GM23338 (cell line): ENCODE measurements at regions not wholly inside any gene's neighbourhood (a gene's known extent, or its start where the extent isn't known, plus 50 kb on each side); places are given as distances from the start of the nearest gene placed in this dataset.

Experiments used
- ATAC-seq: fragments of 200-7000 bp; cut with Tn5 transposase; 3 replicates; pipeline ENCODE4 v1.9.1; 2020
- DNase-seq: peaks from one replicate; pipeline ENCODE4 v3.0.0-alpha.2; 2015; ENCODE audit warnings: low spot score
- H2AFZ ChIP-seq: fragments of 200-600 bp; sonication (generic); 2 replicates; pipeline ENCODE4 v1.8.0; 2016; ENCODE audit warnings: antibody characterized with exemption, mild to moderate bottlenecking, moderate library complexity
- H3F3A ChIP-seq: fragments of 200-600 bp; sonication (generic); replicated peaks from 2 replicates; pipeline ENCODE4 v1.8.0; 2017; ENCODE audit warnings: antibody characterized with exemption, mixed run types, low read depth
- H3K27ac ChIP-seq: fragments of 200-600 bp; sonication (generic); 2 replicates; pipeline ENCODE4 v1.6.1; 2016; ENCODE audit warnings: low read depth
- H3K27me3 ChIP-seq: fragments of 200-600 bp; sonication (generic); 2 replicates; pipeline ENCODE4 v1.8.0; 2016; ENCODE audit warnings: mild to moderate bottlenecking, mixed run types, moderate library complexity; ENCODE audit not compliant: insufficient read depth
- H3K36me3 ChIP-seq: fragments of 200-600 bp; sonication (generic); 2 replicates; pipeline ENCODE4 v1.8.0; 2016; ENCODE audit warnings: mild to moderate bottlenecking; ENCODE audit not compliant: insufficient read depth
- H3K4me1 ChIP-seq: fragments of 200-600 bp; sonication (generic); 2 replicates; pipeline ENCODE4 v1.8.0; 2016; ENCODE audit warnings: mild to moderate bottlenecking, moderate library complexity; ENCODE audit not compliant: insufficient read depth
- H3K4me2 ChIP-seq: fragments of 200-600 bp; sonication (generic); 2 replicates; pipeline ENCODE4 v1.7.1; 2017; ENCODE audit warnings: mixed run types
- H3K4me3 ChIP-seq: fragments of 200-600 bp; sonication (generic); 2 replicates; pipeline ENCODE4 v1.6.1; 2016; ENCODE audit warnings: mixed run types
- H3K79me2 ChIP-seq: fragments of 200-600 bp; sonication (generic); replicated peaks from 2 replicates; pipeline ENCODE4 v1.8.0; 2017; ENCODE audit warnings: mild to moderate bottlenecking; ENCODE audit not compliant: insufficient read depth
- H3K9me2 ChIP-seq: fragments of 200-600 bp; sonication (generic); 2 replicates; pipeline ENCODE4 v1.8.0; 2017; ENCODE audit not compliant: insufficient read depth
- H4K20me1 ChIP-seq: fragments of 200-600 bp; sonication (generic); replicated peaks from 2 replicates; pipeline ENCODE4 v1.8.0; 2017; ENCODE audit warnings: mild to moderate bottlenecking; ENCODE audit not compliant: insufficient read depth
- H3K27ac Mint-ChIP-seq: 2 replicates; pipeline ENCODE4 v1.8.0; 2020; ENCODE audit warnings: inconsistent platforms, mild to moderate bottlenecking, moderate library complexity, mixed read lengths
- H3K27me3 Mint-ChIP-seq: 3 replicates; pipeline ENCODE4 v1.8.0; 2022; ENCODE audit warnings: low read depth, mild to moderate bottlenecking, moderate library complexity, mixed read lengths, inconsistent platforms; ENCODE audit not compliant: insufficient read depth, poor library complexity
- H3K36me3 Mint-ChIP-seq: 3 replicates; pipeline ENCODE4 v1.8.0; 2021; ENCODE audit warnings: low read depth, mild to moderate bottlenecking, inconsistent platforms, moderate library complexity, mixed read lengths
- H3K4me1 Mint-ChIP-seq: 3 replicates; pipeline ENCODE4 v1.8.0; 2020; ENCODE audit warnings: mild to moderate bottlenecking, inconsistent platforms, mixed read lengths
- H3K4me3 Mint-ChIP-seq: 3 replicates; pipeline ENCODE4 v1.8.0; 2021; ENCODE audit warnings: moderate library complexity, mild to moderate bottlenecking, inconsistent platforms, mixed read lengths
- H3K9me3 Mint-ChIP-seq: 3 replicates; pipeline ENCODE4 v1.8.0; 2020; ENCODE audit warnings: moderate library complexity, mild to moderate bottlenecking, inconsistent platforms, mixed read lengths
- CREB1 ChIP-seq: fragments of 250-450 bp; sonication (Bioruptor Pico); IDR thresholded peaks from 2 replicates; pipeline ENCODE4 v1.5.0; 2020; ENCODE audit warnings: low read depth, mild to moderate bottlenecking, moderate library complexity
- ETS1 ChIP-seq: IDR thresholded peaks from 2 replicates; pipeline ENCODE4 v1.6.1; 2016; ENCODE audit warnings: antibody characterized with exemption
- EZH2 ChIP-seq: fragments of 200-600 bp; sonication (generic); IDR thresholded peaks from one replicate; pipeline ENCODE4 v1.8.0; 2017; ENCODE audit warnings: antibody characterized with exemption, mild to moderate bottlenecking, low read depth; ENCODE audit not compliant: unreplicated experiment
- JUNB ChIP-seq: IDR thresholded peaks from one replicate; pipeline ENCODE4 v1.6.1; 2016; ENCODE audit warnings: antibody characterized with exemption; ENCODE audit not compliant: unreplicated experiment
- NANOG ChIP-seq: IDR thresholded peaks from 2 replicates; pipeline ENCODE4 v1.6.1; 2016; ENCODE audit warnings: antibody characterized with exemption, borderline replicate concordance
- POLR2AphosphoS5 ChIP-seq: IDR thresholded peaks from 2 replicates; pipeline ENCODE4 v1.6.1; 2016; ENCODE audit warnings: antibody characterized with exemption, low read depth
- STAT1 ChIP-seq: IDR thresholded peaks from one replicate; pipeline ENCODE4 v1.6.1; 2016; ENCODE audit warnings: antibody characterized with exemption; ENCODE audit not compliant: unreplicated experiment
- ZNF114 ChIP-seq: fragments of 250-450 bp; sonication (Bioruptor Pico); IDR thresholded peaks from 2 replicates; pipeline ENCODE4 v1.5.0; 2020; ENCODE audit warnings: mild to moderate bottlenecking, moderate library complexity
- ZNF462 ChIP-seq: fragments of 250-450 bp; sonication (Bioruptor Pico); IDR thresholded peaks from 2 replicates; pipeline ENCODE4 v1.5.0; 2020; ENCODE audit warnings: mild to moderate bottlenecking, moderate library complexity
- TF ChIP-seq, protein P1 (sequence below), 2 experiments: fragments of 200-600 bp in 1 of 2; sonication (generic) in 1 of 2; conservative IDR thresholded peaks; 2 replicates each; pipeline versions ENCODE4 v1.5.1 to v1.6.1; 2016 to 2017; ENCODE audit warnings: antibody characterized with exemption in 2 of 2, low read depth in 2 of 2, mild to moderate bottlenecking in 2 of 2, moderate library complexity in 1 of 2
- TF ChIP-seq, protein P2 (sequence below): IDR thresholded peaks from one replicate; pipeline ENCODE4 v1.6.1; 2018; ENCODE audit warnings: antibody characterized with exemption; ENCODE audit not compliant: unreplicated experiment

DNA sequence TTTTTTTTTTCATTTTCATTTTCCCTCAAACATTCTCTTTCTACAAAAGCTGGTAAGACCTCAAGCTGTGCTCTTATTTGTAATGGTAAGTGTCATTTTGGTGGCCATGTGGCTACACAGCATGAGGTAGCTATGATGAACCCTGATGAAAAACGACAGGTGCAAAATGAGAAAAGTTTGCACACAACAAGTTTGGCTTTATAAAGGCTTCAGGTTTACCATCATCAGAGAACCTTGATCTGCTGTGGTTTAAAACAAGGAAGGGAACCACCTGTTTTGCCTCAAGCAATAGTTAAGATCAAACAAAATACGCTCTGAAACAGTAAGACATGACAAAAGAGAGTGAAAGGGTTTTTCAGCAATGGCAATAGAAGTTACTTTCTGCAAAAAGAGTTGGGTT is 1124.6 kb upstream of the ACO1 start (continued):
- no peak for TF ChIP-seq JUNB
- TF ChIP-seq, protein P1, sequence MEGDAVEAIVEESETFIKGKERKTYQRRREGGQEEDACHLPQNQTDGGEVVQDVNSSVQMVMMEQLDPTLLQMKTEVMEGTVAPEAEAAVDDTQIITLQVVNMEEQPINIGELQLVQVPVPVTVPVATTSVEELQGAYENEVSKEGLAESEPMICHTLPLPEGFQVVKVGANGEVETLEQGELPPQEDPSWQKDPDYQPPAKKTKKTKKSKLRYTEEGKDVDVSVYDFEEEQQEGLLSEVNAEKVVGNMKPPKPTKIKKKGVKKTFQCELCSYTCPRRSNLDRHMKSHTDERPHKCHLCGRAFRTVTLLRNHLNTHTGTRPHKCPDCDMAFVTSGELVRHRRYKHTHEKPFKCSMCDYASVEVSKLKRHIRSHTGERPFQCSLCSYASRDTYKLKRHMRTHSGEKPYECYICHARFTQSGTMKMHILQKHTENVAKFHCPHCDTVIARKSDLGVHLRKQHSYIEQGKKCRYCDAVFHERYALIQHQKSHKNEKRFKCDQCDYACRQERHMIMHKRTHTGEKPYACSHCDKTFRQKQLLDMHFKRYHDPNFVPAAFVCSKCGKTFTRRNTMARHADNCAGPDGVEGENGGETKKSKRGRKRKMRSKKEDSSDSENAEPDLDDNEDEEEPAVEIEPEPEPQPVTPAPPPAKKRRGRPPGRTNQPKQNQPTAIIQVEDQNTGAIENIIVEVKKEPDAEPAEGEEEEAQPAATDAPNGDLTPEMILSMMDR (conservative IDR thresholded peaks at IDR 0.05; ENCODE audit: low read depth in 2 of 2), result no peak

GRCh38 chr9:31272456-31273295 is 1111.8 kb upstream of the ACO1 start:
- Histone ChIP-seq H3K9me2 (peaks cover 12% of the 10 kb centered on the region; the same call in 1 of the 2 replicates), H4K20me1 (no peaks in the 10 kb centered on the region), H3F3A (no peaks in the 10 kb centered on the region), H3K27ac (no peak overlapping the region), H3K4me3 (no peak overlapping the region), H3K4me2 (no peak overlapping the region), H2AFZ (no peak overlapping the region), H3K36me3 (no peaks in the 10 kb centered on the region), H3K79me2 (no peaks in the 10 kb centered on the region), H3K27me3 (no peaks in the 10 kb centered on the region), H3K4me1 (peaks cover 17% of the 10 kb centered on the region)
- Mint-ChIP-seq H3K36me3 (no peaks in the 10 kb centered on the region), H3K4me3 (no peak overlapping the region), H3K27me3 (peaks cover 2% of the 10 kb centered on the region), H3K27ac (no peak overlapping the region), H3K9me3 (no peaks in the 10 kb centered on the region; the same call in 2 of the 3 replicates), H3K4me1 (peaks cover 12% of the 10 kb centered on the region; the same call in 2 of the 3 replicates)
- ATAC-seq (no peak), DNase-seq (no peak)
- TF ChIP-seq EZH2 (no peak), ZNF114 (CRISPR knock-in tag) (no peak), POLR2AphosphoS5 (no peak), ZNF462 (CRISPR knock-in tag) (no peak), NANOG (no peak), STAT1 (no peak), ETS1 (no peak), CREB1 (no peak)
- TF ChIP-seq, protein P2, sequence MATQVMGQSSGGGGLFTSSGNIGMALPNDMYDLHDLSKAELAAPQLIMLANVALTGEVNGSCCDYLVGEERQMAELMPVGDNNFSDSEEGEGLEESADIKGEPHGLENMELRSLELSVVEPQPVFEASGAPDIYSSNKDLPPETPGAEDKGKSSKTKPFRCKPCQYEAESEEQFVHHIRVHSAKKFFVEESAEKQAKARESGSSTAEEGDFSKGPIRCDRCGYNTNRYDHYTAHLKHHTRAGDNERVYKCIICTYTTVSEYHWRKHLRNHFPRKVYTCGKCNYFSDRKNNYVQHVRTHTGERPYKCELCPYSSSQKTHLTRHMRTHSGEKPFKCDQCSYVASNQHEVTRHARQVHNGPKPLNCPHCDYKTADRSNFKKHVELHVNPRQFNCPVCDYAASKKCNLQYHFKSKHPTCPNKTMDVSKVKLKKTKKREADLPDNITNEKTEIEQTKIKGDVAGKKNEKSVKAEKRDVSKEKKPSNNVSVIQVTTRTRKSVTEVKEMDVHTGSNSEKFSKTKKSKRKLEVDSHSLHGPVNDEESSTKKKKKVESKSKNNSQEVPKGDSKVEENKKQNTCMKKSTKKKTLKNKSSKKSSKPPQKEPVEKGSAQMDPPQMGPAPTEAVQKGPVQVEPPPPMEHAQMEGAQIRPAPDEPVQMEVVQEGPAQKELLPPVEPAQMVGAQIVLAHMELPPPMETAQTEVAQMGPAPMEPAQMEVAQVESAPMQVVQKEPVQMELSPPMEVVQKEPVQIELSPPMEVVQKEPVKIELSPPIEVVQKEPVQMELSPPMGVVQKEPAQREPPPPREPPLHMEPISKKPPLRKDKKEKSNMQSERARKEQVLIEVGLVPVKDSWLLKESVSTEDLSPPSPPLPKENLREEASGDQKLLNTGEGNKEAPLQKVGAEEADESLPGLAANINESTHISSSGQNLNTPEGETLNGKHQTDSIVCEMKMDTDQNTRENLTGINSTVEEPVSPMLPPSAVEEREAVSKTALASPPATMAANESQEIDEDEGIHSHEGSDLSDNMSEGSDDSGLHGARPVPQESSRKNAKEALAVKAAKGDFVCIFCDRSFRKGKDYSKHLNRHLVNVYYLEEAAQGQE, result no peak
